ENCODE measurements at regions not wholly inside any gene's neighbourhood (a gene's known extent, or its start where the extent isn't known, plus 50 kb on each side); places are given as distances from the start of the nearest gene placed in this dataset.
"Not testable (repeated sequence)": the region's sequence is repeated elsewhere in the genome, so short reads cannot be mapped to it uniquely, and the experiment has no call there.

DNA sequence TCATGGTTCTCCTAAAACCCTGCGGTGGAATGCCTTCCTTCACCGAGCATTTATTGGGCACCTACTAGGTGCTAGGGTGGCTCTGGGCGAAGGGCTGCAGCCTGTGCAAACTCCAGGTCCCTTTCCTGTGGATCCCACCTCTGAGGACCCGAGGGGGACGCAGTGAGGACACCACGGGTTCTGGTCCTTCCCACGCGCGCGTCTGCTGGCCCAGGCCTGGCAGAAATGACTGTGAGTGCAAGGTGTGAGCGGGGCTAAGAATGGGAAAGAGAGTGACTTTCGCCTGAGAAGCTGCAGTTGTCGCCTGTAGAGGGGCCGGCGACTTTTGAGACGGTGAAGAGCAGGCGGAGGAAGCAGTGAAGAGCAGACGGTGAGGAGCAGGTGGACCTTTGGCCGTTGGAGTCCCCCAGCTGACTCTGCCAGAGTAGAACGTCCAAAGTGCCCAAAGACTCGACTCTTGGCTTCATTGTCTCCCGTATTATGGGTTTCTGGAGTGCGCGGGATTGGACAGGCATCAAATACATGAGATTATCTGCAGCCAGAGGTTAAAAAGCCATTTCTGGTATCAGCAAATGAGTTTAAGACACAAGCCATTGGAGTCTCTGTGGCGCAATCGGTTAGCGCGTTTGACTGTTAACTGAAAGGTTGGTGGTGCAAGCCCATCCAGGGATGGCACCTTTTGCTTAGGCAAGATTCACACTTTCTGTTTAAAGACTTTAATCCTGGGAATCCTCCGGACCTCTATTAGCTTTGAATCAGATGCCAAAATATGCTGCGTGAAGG, 78.1 kb downstream of the PPIAL4G start:
- H2BK15ac ChIP-seq (ENCODE audit: low read depth, low read length); DNase-seq; H3K9me3 ChIP-seq (ENCODE audit: control insufficient read depth, insufficient read depth, low read length); H3K4me1 ChIP-seq (ENCODE audit: control insufficient read depth, insufficient read depth, low read length); H4K5ac ChIP-seq (ENCODE audit: low read depth, low read length); H2AK5ac ChIP-seq (ENCODE audit: low read depth, low read length); H4K8ac ChIP-seq (ENCODE audit: low read depth in 2 of 2, low read length in 2 of 2); H4K20me1 ChIP-seq (ENCODE audit: insufficient read depth, low read length); H2AFZ ChIP-seq (replicated peaks; ENCODE audit: low read length, poor library complexity); H3K4me3 ChIP-seq (ENCODE audit: insufficient read depth, low read depth, low read length); H2BK20ac ChIP-seq (ENCODE audit: low read depth, low read length); H3K56ac ChIP-seq (ENCODE audit: extremely low read depth, insufficient read depth, low read length); H4K91ac ChIP-seq (ENCODE audit: insufficient read depth, low read depth, low read length); H3K27ac ChIP-seq (ENCODE audit: insufficient read depth, low read length); H3K14ac ChIP-seq (replicated peaks; ENCODE audit: low read depth, low read length); intact Hi-C loops (cut with micrococcal nuclease); POLR2A ChIA-PET (ENCODE audit: unreplicated experiment); BruUV-seq (replicated peaks); H2AK9ac ChIP-seq (replicated peaks; ENCODE audit: low read depth, low read length, poor library complexity); H2BK120ac ChIP-seq (ENCODE audit: low read depth, low read length); H3K36me3 ChIP-seq (ENCODE audit: control insufficient read depth, insufficient read depth, low read length); H3K23ac ChIP-seq (ENCODE audit: low read depth, low read length); H3K79me1 ChIP-seq (ENCODE audit: low read depth in 1 of 2, low read length in 2 of 2); in situ Hi-C loops (cut with MboI; ENCODE audit: low sequenced_read_pairs); dilution Hi-C loops (cut with HindIII; ENCODE audit: low sequenced_read_pairs, unreplicated experiment); H3K18ac ChIP-seq (ENCODE audit: low read depth, low read length); H3K9ac ChIP-seq (ENCODE audit: low read depth, low read length); ATAC-seq (ENCODE audit: low read depth); CTCF ChIA-PET; H3K9me1 ChIP-seq (ENCODE audit: insufficient read depth, low read length); H3K4ac ChIP-seq (ENCODE audit: low read depth, low read length); H2BK5ac ChIP-seq (ENCODE audit: low read depth, low read length, poor library complexity, severe bottlenecking); H3K27me3 ChIP-seq (ENCODE audit: control insufficient read depth, insufficient read depth, low read length); H3K4me2 ChIP-seq (ENCODE audit: low read depth, low read length): not testable (repeated sequence)
- 89% methylated on average over 8 of the region's 30 CpGs; no CpG with 5 or more reads in 1 of the 2 experiments for WGBS, 2 experiments (ENCODE audit: extremely low coverage in 2 of 2, insufficient read length in 1 of 2)

- H2AK9ac ChIP-seq (replicated peaks; ENCODE audit: low read depth, low read length, poor library complexity); H2AFZ ChIP-seq (replicated peaks; ENCODE audit: low read length, poor library complexity); H3K4ac ChIP-seq (ENCODE audit: low read depth, low read length); H3K27ac ChIP-seq (ENCODE audit: insufficient read depth, low read length); H3K27me3 ChIP-seq (ENCODE audit: control insufficient read depth, insufficient read depth, low read length); H2BK5ac ChIP-seq (ENCODE audit: low read depth, low read length, poor library complexity, severe bottlenecking); H3K4me2 ChIP-seq (ENCODE audit: low read depth, low read length); POLR2A ChIA-PET (ENCODE audit: unreplicated experiment); H3K18ac ChIP-seq (ENCODE audit: low read depth, low read length); in situ Hi-C loops (cut with MboI; ENCODE audit: low sequenced_read_pairs); H4K5ac ChIP-seq (ENCODE audit: low read depth, low read length); H2BK15ac ChIP-seq (ENCODE audit: low read depth, low read length); H4K8ac ChIP-seq (ENCODE audit: low read depth in 2 of 2, low read length in 2 of 2); CTCF ChIA-PET; H2BK120ac ChIP-seq (ENCODE audit: low read depth, low read length); H3K4me1 ChIP-seq (ENCODE audit: control insufficient read depth, insufficient read depth, low read length); H4K20me1 ChIP-seq (ENCODE audit: insufficient read depth, low read length); intact Hi-C loops (cut with micrococcal nuclease); H3K4me3 ChIP-seq (ENCODE audit: insufficient read depth, low read depth, low read length); ATAC-seq (ENCODE audit: low read depth); H3K36me3 ChIP-seq (ENCODE audit: control insufficient read depth, insufficient read depth, low read length); DNase-seq; H3K23ac ChIP-seq (ENCODE audit: low read depth, low read length); H2AK5ac ChIP-seq (ENCODE audit: low read depth, low read length); H3K56ac ChIP-seq (ENCODE audit: extremely low read depth, insufficient read depth, low read length); dilution Hi-C loops (cut with HindIII; ENCODE audit: low sequenced_read_pairs, unreplicated experiment); H3K79me1 ChIP-seq (ENCODE audit: low read depth in 1 of 2, low read length in 2 of 2); H3K9ac ChIP-seq (ENCODE audit: low read depth, low read length); BruUV-seq (replicated peaks); H4K91ac ChIP-seq (ENCODE audit: insufficient read depth, low read depth, low read length); H2BK20ac ChIP-seq (ENCODE audit: low read depth, low read length); H3K14ac ChIP-seq (replicated peaks; ENCODE audit: low read depth, low read length); H3K9me3 ChIP-seq (ENCODE audit: control insufficient read depth, insufficient read depth, low read length); H3K9me1 ChIP-seq (ENCODE audit: insufficient read depth, low read length): not testable (repeated sequence)
- no CpG with 5 or more reads among the region's 2 CpGs for WGBS, 2 experiments (ENCODE audit: extremely low coverage in 2 of 2, insufficient read length in 1 of 2)
Measured at GRCh38 chr1:148403925-148404324, 79.2 kb downstream of the PPIAL4G start.

Measured in IMR-90 (cell line).